Osteoblast (primary cell): ENCODE measurements at regions not wholly inside any gene's neighbourhood (a gene's known extent, or its start where the extent isn't known, plus 50 kb on each side); places are given as distances from the start of the nearest gene placed in this dataset.

Experiments
- DNase-seq: peaks from one replicate; pipeline ENCODE4 v3.0.0; 2011; ENCODE audit warnings: low spot score, mixed read lengths; ENCODE audit not compliant: insufficient read length; ENCODE audit errors: missing footprints
- H2AFZ ChIP-seq: 2 replicates; pipeline ENCODE4 v1.6.0; 2011; ENCODE audit warnings: mild to moderate bottlenecking, low read length
- H3K27ac ChIP-seq: 2 replicates; pipeline ENCODE4 v1.5.1; 2011; ENCODE audit warnings: mild to moderate bottlenecking, low read depth, low read length, moderate library complexity
- H3K27me3 ChIP-seq: 2 replicates; pipeline ENCODE4 v1.6.0; 2012; ENCODE audit warnings: mild to moderate bottlenecking, control low read depth, inconsistent platforms, low read length, moderate library complexity; ENCODE audit not compliant: insufficient read depth
- H3K36me3 ChIP-seq: 2 replicates; pipeline ENCODE4 v1.5.1; 2011; ENCODE audit warnings: mild to moderate bottlenecking, low read length, control low read depth, moderate library complexity; ENCODE audit not compliant: insufficient read depth
- H3K4me1 ChIP-seq: 2 replicates; pipeline ENCODE4 v1.5.1; 2011; ENCODE audit warnings: mild to moderate bottlenecking, low read length, control low read depth, moderate library complexity; ENCODE audit not compliant: insufficient read depth
- H3K4me2 ChIP-seq: 2 replicates; pipeline ENCODE4 v1.6.0; 2011; ENCODE audit warnings: mild to moderate bottlenecking, low read length; ENCODE audit not compliant: insufficient read depth
- H3K4me3 ChIP-seq: fragments of 200-600 bp; sonication (generic); 3 replicates; pipeline ENCODE4 v1.5.1; 2012; ENCODE audit warnings: mild to moderate bottlenecking, low read length, inconsistent platforms; ENCODE audit not compliant: insufficient read depth
- H3K79me2 ChIP-seq: 2 replicates; pipeline ENCODE4 v1.6.0; 2012; ENCODE audit warnings: mild to moderate bottlenecking, low read length, control low read depth, inconsistent platforms; ENCODE audit not compliant: insufficient read depth
- H3K9me3 ChIP-seq: 2 replicates; pipeline ENCODE4 v1.5.1; 2011; ENCODE audit warnings: low read depth, low read length, control low read depth
- H4K20me1 ChIP-seq: 2 replicates; pipeline ENCODE4 v1.6.0; 2012; ENCODE audit warnings: mild to moderate bottlenecking, low read length, control low read depth; ENCODE audit not compliant: insufficient read depth
- CTCF ChIP-seq: IDR thresholded peaks from 2 replicates; pipeline ENCODE4 v1.5.1; 2011; ENCODE audit warnings: mild to moderate bottlenecking, low read depth, low read length, moderate library complexity; ENCODE audit errors: extremely low read depth

GRCh38 chr6:33863084-33863483 is 59.3 kb upstream of the MLN start:
- Histone ChIP-seq H3K4me3 (no peak overlapping the region), H3K4me1 (no peaks in the 10 kb centered on the region), H2AFZ (no peak overlapping the region), H3K9me3 (no peaks in the 10 kb centered on the region), H3K4me2 (no peak overlapping the region), H3K27me3 (peaks cover 7% of the 10 kb centered on the region), H3K36me3 (no peaks in the 10 kb centered on the region), H3K27ac (no peak overlapping the region), H3K79me2 (no peaks in the 10 kb centered on the region), H4K20me1 (no peaks in the 10 kb centered on the region)
- no peak for TF ChIP-seq CTCF
- peak; percentile 38 for DNase-seq

GRCh38 chr6:33862536-33862935 is 58.7 kb upstream of the MLN start:
- Histone ChIP-seq H3K27ac (no peak overlapping the region), H3K79me2 (no peaks in the 10 kb centered on the region), H3K27me3 (peaks cover 7% of the 10 kb centered on the region), H3K9me3 (no peaks in the 10 kb centered on the region), H2AFZ (no peak overlapping the region), H3K4me1 (peaks cover 5% of the 10 kb centered on the region), H4K20me1 (no peaks in the 10 kb centered on the region), H3K36me3 (no peaks in the 10 kb centered on the region), H3K4me3 (no peak overlapping the region), H3K4me2 (no peak overlapping the region)
- peak; percentile 48 for DNase-seq
- TF ChIP-seq CTCF: no peak

GRCh38 chr6:33861722-33862121 is 57.9 kb upstream of the MLN start:
- Histone ChIP-seq H3K9me3 (no peaks in the 10 kb centered on the region), H3K36me3 (no peaks in the 10 kb centered on the region), H2AFZ (no peak overlapping the region), H3K27me3 (peaks cover 7% of the 10 kb centered on the region), H3K79me2 (no peaks in the 10 kb centered on the region), H3K4me3 (no peak overlapping the region), H4K20me1 (no peaks in the 10 kb centered on the region), H3K4me1 (peaks cover 13% of the 10 kb centered on the region), H3K27ac (no peak overlapping the region), H3K4me2 (no peak overlapping the region)
- TF ChIP-seq CTCF: no peak
- DNase-seq: peak; percentile 38

- H3K4me1 ChIP-seq: peaks cover 13% of the 10 kb centered on the region
- no peaks in the 10 kb centered on the region for H3K79me2 ChIP-seq
- no peaks in the 10 kb centered on the region for H3K36me3 ChIP-seq
- H2AFZ ChIP-seq: no peak overlapping the region
- no peaks in the 10 kb centered on the region for H3K9me3 ChIP-seq
- no peak overlapping the region for H3K4me2 ChIP-seq
- no peaks in the 10 kb centered on the region for H4K20me1 ChIP-seq
- peak; percentile 91 for DNase-seq
- no peak overlapping the region for H3K4me3 ChIP-seq
- no peak overlapping the region for H3K27ac ChIP-seq
- H3K27me3 ChIP-seq: peaks cover 7% of the 10 kb centered on the region
- TF ChIP-seq CTCF: no peak
Measured at GRCh38 chr6:33860706-33861474, 57.1 kb upstream of the MLN start.
